Stomach smooth muscle (tissue), 2 donors: ENCODE measurements at regions not wholly inside any gene's neighbourhood (a gene's known extent, or its start where the extent isn't known, plus 50 kb on each side); places are given as distances from the start of the nearest gene placed in this dataset.

Experiments used
- H3K27ac ChIP-seq: one replicate; pipeline ENCODE4 v1.7.0; 2013; ENCODE audit warnings: mild to moderate bottlenecking, low read length, inconsistent platforms
- H3K27me3 ChIP-seq, 2 donors: one replicate each; pipeline ENCODE4 v1.7.0; 2013; ENCODE audit warnings: low read length in 2 of 2; ENCODE audit not compliant: insufficient read depth in 2 of 2, control insufficient read depth in 1 of 2
- H3K36me3 ChIP-seq, 2 donors: one replicate each; pipeline ENCODE4 v1.7.0; 2013; ENCODE audit warnings: low read length in 2 of 2; ENCODE audit not compliant: control insufficient read depth in 2 of 2, insufficient read depth in 2 of 2
- H3K4me1 ChIP-seq: one replicate; pipeline ENCODE4 v1.7.0; 2013; ENCODE audit warnings: low read length; ENCODE audit not compliant: control insufficient read depth, insufficient read depth
- H3K4me3 ChIP-seq, 2 donors: one replicate each; pipeline ENCODE4 v1.7.0; 2013; ENCODE audit warnings: low read length in 2 of 2
- H3K9ac ChIP-seq, 2 donors: one replicate each; pipeline ENCODE4 v1.7.0; 2013; ENCODE audit warnings: low read length in 2 of 2, mild to moderate bottlenecking in 1 of 2
- H3K9me3 ChIP-seq, 2 donors: one replicate each; pipeline ENCODE4 v1.7.0; 2013; ENCODE audit warnings: low read length in 2 of 2; ENCODE audit not compliant: control insufficient read depth in 2 of 2
- donor health status: healthy.
- donor health status: Pancreatic carcinoma.

DNA sequence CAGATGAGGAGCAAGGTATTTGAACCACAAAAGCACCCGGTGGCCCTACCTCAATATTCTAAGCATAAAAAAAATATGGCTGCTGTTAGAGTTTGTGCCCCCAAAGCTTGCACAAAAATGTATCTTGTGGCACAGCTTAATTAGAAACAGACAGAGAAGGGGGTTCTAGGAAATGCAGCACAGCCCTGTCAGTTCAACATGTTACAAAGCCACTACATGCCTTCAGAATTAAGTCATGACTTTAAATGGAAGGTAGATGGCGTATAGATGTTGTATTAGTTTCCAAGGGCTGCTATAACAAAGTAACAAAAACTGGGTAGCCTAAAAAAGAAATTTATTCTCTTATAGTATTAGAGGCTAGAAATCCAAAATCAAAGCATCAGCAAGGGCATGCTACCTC is 703.8 kb downstream of the DIAPH3 start:
- Histone ChIP-seq H3K9me3 (no peaks in the 10 kb centered on the region), H3K4me1 (no peaks in the 10 kb centered on the region), H3K27me3 (no peaks in the 10 kb centered on the region), H3K27ac (no peak overlapping the region), H3K9ac (no peak overlapping the region), H3K4me3 (no peak overlapping the region), H3K36me3 (no peaks in the 10 kb centered on the region)

DNA sequence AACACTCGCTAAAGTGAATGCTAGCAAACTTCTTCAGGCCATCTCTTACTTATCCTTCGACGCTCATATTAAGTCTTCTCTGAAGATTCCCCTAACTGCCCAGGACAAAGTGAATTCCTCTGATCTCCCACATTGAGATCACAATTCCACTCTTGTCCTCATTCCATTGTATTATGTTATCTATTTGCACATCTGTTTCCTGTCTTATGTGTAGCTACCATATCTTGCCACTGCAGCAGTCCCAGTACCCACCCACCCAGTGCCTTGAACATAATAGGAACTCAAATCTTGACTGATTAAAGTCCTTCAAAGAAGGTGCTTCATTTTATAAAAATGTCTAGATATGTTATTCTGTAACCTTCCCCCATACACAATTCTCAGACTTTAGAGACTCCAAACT is 702.3 kb downstream of the DIAPH3 start:
- Histone ChIP-seq H3K9ac (no peak overlapping the region), H3K4me1 (peaks cover 7% of the 10 kb centered on the region), H3K36me3 (no peaks in the 10 kb centered on the region), H3K4me3 (no peak overlapping the region), H3K27ac (no peak overlapping the region), H3K27me3 (no peaks in the 10 kb centered on the region), H3K9me3 (no peaks in the 10 kb centered on the region)

DNA sequence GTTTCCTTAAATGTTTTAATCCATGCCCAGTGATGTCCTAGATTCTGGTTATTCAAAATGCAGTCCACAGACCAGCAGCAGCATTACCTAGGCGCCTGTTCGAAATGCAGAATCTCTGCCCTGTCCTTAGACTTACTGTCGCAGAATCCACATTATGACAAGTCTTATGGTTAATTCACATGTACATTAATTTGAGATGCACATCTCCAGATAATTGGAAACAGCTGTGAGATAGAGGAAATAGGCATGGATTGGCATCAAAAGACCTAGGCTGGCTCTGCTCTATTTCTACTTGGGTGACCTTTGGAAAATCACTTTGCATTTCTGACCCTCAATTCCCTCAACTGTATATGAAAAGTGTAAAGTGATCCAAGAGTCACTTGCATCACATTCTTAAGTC is 700.7 kb downstream of the DIAPH3 start:
- Histone ChIP-seq H3K27me3 (no peaks in the 10 kb centered on the region), H3K36me3 (no peaks in the 10 kb centered on the region), H3K4me3 (no peak overlapping the region), H3K9me3 (no peaks in the 10 kb centered on the region), H3K9ac (no peak overlapping the region), H3K27ac (no peak overlapping the region), H3K4me1 (peaks cover 7% of the 10 kb centered on the region)

DNA sequence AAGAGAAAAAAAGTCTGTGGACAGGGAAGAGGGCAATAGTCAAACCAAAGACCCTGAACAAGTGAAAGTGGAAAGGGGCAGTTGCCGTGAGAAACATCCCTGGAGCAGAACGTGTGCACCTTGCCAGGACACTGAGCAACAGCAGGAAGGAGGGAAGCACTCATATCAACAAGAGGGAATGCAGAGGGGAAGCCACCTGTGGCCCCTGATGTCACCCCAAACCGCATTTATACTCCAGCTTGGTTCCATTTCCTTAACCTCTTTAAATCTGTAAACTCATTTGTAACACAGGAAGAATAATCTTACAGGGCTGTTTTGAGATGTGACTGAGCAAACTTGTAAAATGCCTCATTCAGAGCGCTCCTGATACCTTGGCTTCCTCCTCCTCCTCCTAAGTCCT is 698.8 kb downstream of the DIAPH3 start:
- Histone ChIP-seq H3K9me3 (no peaks in the 10 kb centered on the region), H3K27me3 (no peaks in the 10 kb centered on the region), H3K4me3 (no peak overlapping the region), H3K4me1 (peaks cover 7% of the 10 kb centered on the region), H3K9ac (no peak overlapping the region), H3K36me3 (no peaks in the 10 kb centered on the region), H3K27ac (no peak overlapping the region)

DNA sequence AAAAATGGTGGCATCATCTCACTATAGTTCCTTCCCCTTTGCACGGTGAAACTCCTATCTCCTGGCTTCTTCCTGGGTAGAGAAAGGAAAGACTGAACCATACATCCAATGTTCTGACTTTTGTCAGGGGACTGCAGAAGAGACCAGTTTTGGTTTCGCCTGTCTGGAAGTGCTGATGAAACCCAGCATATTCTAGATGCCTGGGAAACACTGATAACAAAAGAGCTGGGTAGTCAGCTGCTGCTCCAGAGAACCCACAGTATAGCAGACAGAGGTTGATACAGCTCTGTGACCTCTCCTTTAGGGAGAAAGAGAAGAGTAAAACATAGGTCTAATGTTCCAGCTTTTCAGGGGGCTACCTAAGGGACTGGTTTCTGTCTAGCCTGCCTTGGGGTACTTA is 695.3 kb downstream of the DIAPH3 start:
- Histone ChIP-seq H3K4me1 (peaks cover 7% of the 10 kb centered on the region), H3K9me3 (no peaks in the 10 kb centered on the region), H3K36me3 (no peaks in the 10 kb centered on the region)

DNA sequence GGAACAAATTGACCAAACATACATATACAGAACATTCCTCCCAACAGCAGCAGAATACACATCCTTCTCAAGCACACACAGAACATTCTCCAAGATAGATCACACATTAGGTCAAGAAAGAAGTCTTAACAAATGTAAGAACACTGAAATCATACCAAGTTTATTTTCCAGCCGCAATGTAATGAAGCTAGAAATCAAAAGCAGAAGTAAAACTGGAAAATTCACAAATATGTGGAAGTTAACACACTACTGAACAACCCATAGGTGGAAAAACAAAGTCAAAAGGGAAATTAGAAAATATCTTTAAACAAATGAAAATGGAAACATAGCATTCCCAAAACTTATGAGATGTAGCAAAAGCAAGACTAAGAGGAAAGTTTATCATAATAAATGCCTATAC is 692.6 kb downstream of the DIAPH3 start:
- Histone ChIP-seq H3K4me3 (no peak overlapping the region), H3K9ac (no peak overlapping the region)

More for the DNA sequence above, 695.3 kb downstream of the DIAPH3 start:
- no peaks in the 10 kb centered on the region for H3K27me3 ChIP-seq
- H3K9ac ChIP-seq = no peak overlapping the region
- H3K4me3 ChIP-seq = no peak overlapping the region
- H3K27ac ChIP-seq = no peak overlapping the region

DNA sequence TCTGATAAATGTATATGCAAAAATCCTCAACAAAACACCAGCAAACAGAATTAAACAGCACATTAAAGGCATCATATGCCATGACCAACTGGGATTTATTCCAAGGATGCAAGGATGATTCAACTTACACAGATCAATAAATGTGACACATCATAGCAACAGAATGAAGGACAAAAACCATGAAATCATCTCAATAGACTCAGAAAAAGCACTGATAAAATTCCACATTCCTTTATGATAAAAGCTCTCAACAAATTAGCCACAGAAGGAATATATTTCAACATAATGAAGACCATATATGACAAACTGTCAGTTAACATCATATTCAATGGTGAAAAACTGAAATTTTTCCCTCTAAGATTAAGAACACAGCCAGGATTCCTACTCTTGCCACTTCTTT is 691.6 kb downstream of the DIAPH3 start:
- H3K4me3 ChIP-seq = no peak overlapping the region
- no peaks in the 10 kb centered on the region for H3K27me3 ChIP-seq
- no peak overlapping the region for H3K27ac ChIP-seq
- H3K4me1 ChIP-seq = no peaks in the 10 kb centered on the region
- H3K9ac ChIP-seq = no peak overlapping the region
- H3K9me3 ChIP-seq = no peaks in the 10 kb centered on the region
- H3K36me3 ChIP-seq = no peaks in the 10 kb centered on the region

More for the DNA sequence above, 692.6 kb downstream of the DIAPH3 start:
- Histone ChIP-seq H3K4me1 (no peaks in the 10 kb centered on the region), H3K27me3 (no peaks in the 10 kb centered on the region), H3K9me3 (no peaks in the 10 kb centered on the region), H3K27ac (no peak overlapping the region), H3K36me3 (no peaks in the 10 kb centered on the region)

DNA sequence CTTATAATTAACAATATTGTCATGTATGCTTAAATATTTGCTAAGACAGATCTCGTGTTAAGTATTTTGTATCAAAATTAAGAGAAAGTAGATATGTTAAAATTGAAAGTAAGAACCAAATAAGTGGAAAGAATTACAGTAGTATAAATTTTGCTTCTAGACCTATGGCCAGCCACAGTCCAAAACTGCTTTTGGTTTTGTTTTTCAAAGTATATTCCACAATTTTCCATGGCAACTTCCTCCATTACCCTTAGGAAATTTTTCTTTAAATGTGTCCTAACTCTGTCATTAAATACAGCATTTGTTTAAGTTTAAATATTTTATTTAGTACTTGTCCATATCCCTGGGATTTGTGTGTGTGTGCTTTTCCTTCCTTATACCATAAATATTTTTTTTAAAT is 689.0 kb downstream of the DIAPH3 start:
- Histone ChIP-seq H3K9ac (no peak overlapping the region), H3K4me1 (no peaks in the 10 kb centered on the region), H3K27me3 (no peaks in the 10 kb centered on the region), H3K9me3 (no peaks in the 10 kb centered on the region), H3K36me3 (no peaks in the 10 kb centered on the region), H3K27ac (no peak overlapping the region), H3K4me3 (no peak overlapping the region)

DNA sequence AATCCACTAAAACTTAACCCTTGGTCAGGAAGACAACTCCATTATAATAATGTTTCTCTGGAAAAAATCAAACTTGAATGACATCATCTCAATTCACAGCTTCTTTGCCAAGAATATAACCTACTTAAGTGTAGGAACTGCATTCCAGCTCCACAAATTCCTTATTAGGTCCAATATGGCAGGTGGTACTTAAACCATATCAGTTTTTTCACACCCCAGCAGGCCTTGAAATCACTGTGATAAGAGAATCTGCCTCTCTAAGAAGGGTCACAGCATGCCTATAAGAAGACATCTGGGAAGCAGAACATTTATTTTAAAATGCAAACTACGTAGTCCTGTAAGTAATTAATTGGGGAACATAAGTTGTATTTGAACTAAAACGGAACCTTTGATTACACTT is 687.8 kb downstream of the DIAPH3 start:
- Histone ChIP-seq H3K27ac (no peak overlapping the region), H3K36me3 (no peaks in the 10 kb centered on the region), H3K9me3 (no peaks in the 10 kb centered on the region), H3K9ac (no peak overlapping the region), H3K4me3 (no peak overlapping the region), H3K4me1 (no peaks in the 10 kb centered on the region), H3K27me3 (no peaks in the 10 kb centered on the region)

DNA sequence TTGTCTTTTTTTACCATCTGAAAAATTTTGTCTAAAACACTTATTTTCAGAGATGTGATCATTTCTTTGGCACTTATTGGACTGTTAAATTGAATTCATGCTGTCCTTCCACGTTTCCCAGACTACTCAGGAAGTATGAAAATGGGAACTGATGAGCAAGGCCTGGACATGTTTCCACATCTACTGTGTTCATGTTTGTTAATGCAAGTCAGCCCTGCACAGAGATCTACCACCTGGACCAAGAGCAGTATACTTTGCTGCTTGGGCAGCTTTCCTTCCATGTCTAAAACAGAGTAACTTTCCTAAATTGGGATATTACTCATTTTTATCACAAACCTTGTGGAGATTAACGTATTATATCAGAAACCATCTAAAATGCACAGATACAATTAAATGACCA is 687.4 kb downstream of the DIAPH3 start:
- H3K9me3 ChIP-seq = no peaks in the 10 kb centered on the region
- no peak overlapping the region for H3K27ac ChIP-seq
- H3K4me3 ChIP-seq = no peak overlapping the region
- H3K27me3 ChIP-seq = no peaks in the 10 kb centered on the region
- no peaks in the 10 kb centered on the region for H3K36me3 ChIP-seq
- no peaks in the 10 kb centered on the region for H3K4me1 ChIP-seq
- no peak overlapping the region for H3K9ac ChIP-seq

DNA sequence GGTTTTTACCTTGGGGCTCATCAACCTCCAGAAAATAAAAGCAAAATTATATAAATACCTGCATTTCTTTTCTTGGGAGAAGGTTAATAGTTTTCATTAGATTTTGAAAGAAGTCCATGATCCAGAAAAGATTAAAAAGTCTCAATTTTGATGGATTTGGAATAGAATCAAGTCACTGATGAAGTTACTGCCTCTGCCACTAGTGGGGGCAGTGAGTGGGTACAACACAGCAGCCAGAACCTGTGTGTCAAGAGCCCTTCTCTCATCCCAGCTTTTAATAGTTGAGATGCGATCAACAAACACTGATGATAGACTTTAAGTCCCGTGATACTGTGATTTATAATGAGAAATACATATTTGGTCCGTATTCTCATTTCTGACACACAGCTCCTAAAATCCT is 686.7 kb downstream of the DIAPH3 start:
- Histone ChIP-seq H3K4me3 (no peak overlapping the region), H3K9me3 (no peaks in the 10 kb centered on the region), H3K4me1 (no peaks in the 10 kb centered on the region), H3K9ac (no peak overlapping the region), H3K27ac (no peak overlapping the region), H3K27me3 (no peaks in the 10 kb centered on the region), H3K36me3 (no peaks in the 10 kb centered on the region)

DNA sequence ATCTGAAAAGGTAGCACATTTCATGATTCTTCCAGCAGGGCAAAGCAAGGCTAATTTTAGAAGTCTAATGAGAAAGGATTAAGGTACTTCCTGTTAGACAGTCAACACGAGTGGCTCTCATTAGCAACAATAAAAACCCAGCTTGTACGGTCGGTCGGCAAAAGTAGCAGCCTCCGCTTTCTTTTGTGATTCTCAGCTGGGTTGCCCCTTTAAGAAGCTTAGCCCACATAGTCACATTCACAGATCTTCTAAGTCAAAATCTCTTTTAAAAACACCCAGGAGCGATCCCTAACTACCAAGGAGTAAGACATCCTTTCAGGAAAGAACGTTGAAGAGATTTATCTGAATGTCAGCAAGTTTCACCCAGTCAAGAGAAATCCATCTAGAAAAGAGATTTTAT is 684.8 kb downstream of the DIAPH3 start:
- Histone ChIP-seq H3K4me1 (peaks cover 5% of the 10 kb centered on the region), H3K9ac (no peak overlapping the region), H3K27ac (no peak overlapping the region)

More for the DNA sequence above, 684.8 kb downstream of the DIAPH3 start:
- H3K27me3 ChIP-seq = no peaks in the 10 kb centered on the region
- no peaks in the 10 kb centered on the region for H3K9me3 ChIP-seq
- H3K36me3 ChIP-seq = no peaks in the 10 kb centered on the region
- no peak overlapping the region for H3K4me3 ChIP-seq
